ENCODE measurements at regions not wholly inside any gene's neighbourhood (a gene's known extent, or its start where the extent isn't known, plus 50 kb on each side); places are given as distances from the start of the nearest gene placed in this dataset.

GRCh38 chr16:85302018-85302847 is 190.0 kb upstream of the CIBAR2 start:
- H3K36me3 Mint-ChIP-seq (ENCODE audit: low read depth) = no peaks in the 10 kb centered on the region
- H3K4me3 Mint-ChIP-seq = peak overlapping the region in 2 of 3 experiments; percentile 30 to 38
- H3K9me3 Mint-ChIP-seq = no peaks in the 10 kb centered on the region
- no peak for TF ChIP-seq CTCF (IDR thresholded peaks at IDR 0.05; ENCODE audit: unreplicated experiment in 3 of 3)
- H3K4me1 Mint-ChIP-seq = peaks cover 60% of the 10 kb centered on the region
- peak overlapping the region in 2 of 3 experiments; percentile 52 to 68 for H3K27ac Mint-ChIP-seq
- peaks cover 9% of the 10 kb centered on the region for H3K27me3 Mint-ChIP-seq (ENCODE audit: low read depth)

GRCh38 chr16:85302848-85303353 is 190.6 kb upstream of the CIBAR2 start:
- TF ChIP-seq CTCF (IDR thresholded peaks at IDR 0.05; ENCODE audit: unreplicated experiment in 3 of 3) = no peak
- H3K9me3 Mint-ChIP-seq = no peaks in the 10 kb centered on the region
- H3K4me1 Mint-ChIP-seq = peaks cover 60% of the 10 kb centered on the region
- H3K27ac Mint-ChIP-seq = no peak overlapping the region
- no peaks in the 10 kb centered on the region for H3K36me3 Mint-ChIP-seq (ENCODE audit: low read depth)
- no peak overlapping the region for H3K4me3 Mint-ChIP-seq
- H3K27me3 Mint-ChIP-seq (ENCODE audit: low read depth) = peaks cover 9% of the 10 kb centered on the region

- H3K4me3 Mint-ChIP-seq = no peak overlapping the region
- H3K9me3 Mint-ChIP-seq = no peaks in the 10 kb centered on the region
- TF ChIP-seq CTCF (IDR thresholded peaks at IDR 0.05; ENCODE audit: unreplicated experiment in 3 of 3) = peak; percentile 92 to 99 (median 97)
- peaks cover 63% of the 10 kb centered on the region for H3K4me1 Mint-ChIP-seq
- no peak overlapping the region for H3K27ac Mint-ChIP-seq
- H3K36me3 Mint-ChIP-seq (ENCODE audit: low read depth) = no peaks in the 10 kb centered on the region
- peaks cover 9% of the 10 kb centered on the region for H3K27me3 Mint-ChIP-seq (ENCODE audit: low read depth)
Measured at GRCh38 chr16:85303354-85303883, 191.1 kb upstream of the CIBAR2 start.

DNA sequence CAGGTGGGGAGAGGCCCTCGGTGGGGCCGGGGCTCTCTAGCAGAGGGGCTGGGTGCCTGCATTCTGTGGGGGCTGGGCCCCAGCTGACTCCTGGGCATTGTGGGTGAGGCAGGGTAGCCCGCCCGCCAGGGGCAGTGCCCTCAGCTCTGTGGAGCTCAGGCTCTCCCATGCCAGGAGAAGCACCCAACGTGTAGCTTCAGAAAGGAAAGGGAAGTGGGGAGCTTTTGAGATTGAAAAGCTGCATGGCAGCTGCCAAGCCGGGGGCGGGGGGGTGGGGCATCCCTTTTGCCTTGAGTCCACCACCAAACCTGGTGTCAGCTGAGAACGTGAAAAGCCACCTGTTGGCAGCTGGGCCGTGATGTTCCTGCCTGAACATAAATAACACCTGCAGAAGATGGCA is 192.1 kb upstream of the CIBAR2 start:
- no peak for TF ChIP-seq CTCF (IDR thresholded peaks at IDR 0.05; ENCODE audit: unreplicated experiment in 3 of 3)
- Mint-ChIP-seq H3K27me3 (ENCODE audit: low read depth) (peaks cover 9% of the 10 kb centered on the region), H3K4me1 (peaks cover 63% of the 10 kb centered on the region), H3K4me3 (no peak overlapping the region), H3K36me3 (ENCODE audit: low read depth) (no peaks in the 10 kb centered on the region), H3K9me3 (no peaks in the 10 kb centered on the region), H3K27ac (peak overlapping the region in 1 of 3 experiments; percentile 46)

GRCh38 chr16:85306071-85306792 is 194.0 kb upstream of the CIBAR2 start:
- Mint-ChIP-seq H3K27ac (peak overlapping the region; percentile 31 to 94 (median 79)), H3K9me3 (no peaks in the 10 kb centered on the region), H3K4me3 (peak overlapping the region in 1 of 3 experiments; percentile 47), H3K27me3 (ENCODE audit: low read depth) (peaks cover 4% of the 10 kb centered on the region), H3K36me3 (ENCODE audit: low read depth) (no peaks in the 10 kb centered on the region), H3K4me1 (peaks cover 55% of the 10 kb centered on the region)
- TF ChIP-seq CTCF (IDR thresholded peaks at IDR 0.05; ENCODE audit: unreplicated experiment in 3 of 3) = no peak

Data from nephron (organoid).